HUES6 (cell line): ENCODE measurements at regions not wholly inside any gene's neighbourhood (a gene's known extent, or its start where the extent isn't known, plus 50 kb on each side); places are given as distances from the start of the nearest gene placed in this dataset.

Experiments
- H3K27ac ChIP-seq: 2 replicates; pipeline ENCODE4 v1.7.0; 2013; ENCODE audit warnings: low read depth, mild to moderate bottlenecking, low read length, inconsistent platforms
- H3K27me3 ChIP-seq: 2 replicates; pipeline ENCODE4 v1.6.1; 2013; ENCODE audit warnings: low read length; ENCODE audit not compliant: control insufficient read depth, insufficient read depth
- H3K36me3 ChIP-seq: 2 replicates; pipeline ENCODE4 v1.6.1; 2013; ENCODE audit warnings: low read length; ENCODE audit not compliant: control insufficient read depth, insufficient read depth
- H3K4me1 ChIP-seq: 2 replicates; pipeline ENCODE4 v1.6.1; 2013; ENCODE audit warnings: low read length; ENCODE audit not compliant: control insufficient read depth, insufficient read depth
- H3K4me3 ChIP-seq: 2 replicates; pipeline ENCODE4 v1.5.1; 2013; ENCODE audit warnings: low read depth, low read length
- H3K9ac ChIP-seq: one replicate; pipeline ENCODE4 v1.6.1; 2013; ENCODE audit warnings: mild to moderate bottlenecking, low read length
- H3K9me3 ChIP-seq: 2 replicates; pipeline ENCODE4 v1.6.1; 2013; ENCODE audit warnings: low read depth, low read length; ENCODE audit not compliant: control insufficient read depth, insufficient read depth

DNA sequence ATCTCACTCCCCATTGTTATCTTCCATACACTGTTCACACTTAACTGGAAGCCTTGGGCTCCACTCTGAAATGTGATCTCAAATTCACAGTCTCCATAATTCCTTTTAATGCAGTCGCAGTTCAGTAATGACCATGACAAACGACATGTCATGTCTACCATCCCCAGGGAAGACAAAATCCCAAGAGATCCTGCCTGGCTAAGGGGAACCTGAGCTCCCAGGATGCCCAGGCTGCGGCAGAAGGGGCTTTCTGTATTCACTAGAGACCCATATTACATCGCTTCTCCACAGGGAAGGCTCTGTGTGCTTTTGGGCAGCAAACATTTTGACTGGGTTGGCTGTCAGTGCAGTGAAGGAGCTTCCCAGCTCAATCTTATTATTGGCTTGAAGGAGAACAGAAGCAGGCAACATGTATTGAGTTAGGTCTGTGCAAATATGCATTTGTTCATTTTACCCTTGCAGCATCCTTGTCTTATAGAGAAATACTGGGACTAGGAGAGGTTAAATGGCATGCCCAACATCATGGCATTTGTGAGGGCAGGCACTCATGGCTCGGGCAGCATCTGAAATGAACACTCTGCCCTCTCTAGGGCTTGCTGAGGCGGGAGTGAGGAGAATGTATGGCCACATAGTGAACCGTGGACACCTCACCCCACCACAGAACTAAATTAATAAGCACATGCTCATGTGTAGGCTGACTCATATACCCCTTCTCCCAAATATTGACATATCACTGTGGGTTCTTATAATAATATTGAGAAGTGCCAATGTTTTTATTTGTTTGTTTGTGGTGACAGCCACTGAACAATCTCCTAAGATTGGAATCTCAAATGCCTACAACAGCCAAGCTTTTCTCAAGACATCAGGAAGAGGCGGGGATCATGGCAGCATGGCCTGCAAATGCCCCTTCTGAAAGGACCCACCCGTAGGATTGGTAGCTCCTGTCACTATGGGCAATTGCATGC, 141.6 kb upstream of the FOXB1 start:
- no peaks in the 10 kb centered on the region for H3K36me3 ChIP-seq
- H3K27me3 ChIP-seq = no peaks in the 10 kb centered on the region
- no peak overlapping the region for H3K27ac ChIP-seq
- no peak overlapping the region for H3K9ac ChIP-seq
- H3K4me1 ChIP-seq = no peaks in the 10 kb centered on the region
- no peaks in the 10 kb centered on the region for H3K9me3 ChIP-seq
- no peak overlapping the region for H3K4me3 ChIP-seq

GRCh38 chr15:59847968-59848367, 156.1 kb upstream of the FOXB1 start:
- Histone ChIP-seq H3K9ac (no peak overlapping the region), H3K36me3 (no peaks in the 10 kb centered on the region), H3K27ac (no peak overlapping the region), H3K4me3 (no peak overlapping the region), H3K9me3 (no peaks in the 10 kb centered on the region), H3K27me3 (no peaks in the 10 kb centered on the region), H3K4me1 (no peaks in the 10 kb centered on the region)

- no peak overlapping the region for H3K9ac ChIP-seq
- H3K27ac ChIP-seq = no peak overlapping the region
- H3K9me3 ChIP-seq = no peaks in the 10 kb centered on the region
- H3K36me3 ChIP-seq = no peaks in the 10 kb centered on the region
- H3K4me1 ChIP-seq = no peaks in the 10 kb centered on the region
- no peaks in the 10 kb centered on the region for H3K27me3 ChIP-seq
- H3K4me3 ChIP-seq = no peak overlapping the region
These were observed 156.9 kb upstream of the BNIP2 start for GRCh38 chr15:59845942-59846499.

DNA sequence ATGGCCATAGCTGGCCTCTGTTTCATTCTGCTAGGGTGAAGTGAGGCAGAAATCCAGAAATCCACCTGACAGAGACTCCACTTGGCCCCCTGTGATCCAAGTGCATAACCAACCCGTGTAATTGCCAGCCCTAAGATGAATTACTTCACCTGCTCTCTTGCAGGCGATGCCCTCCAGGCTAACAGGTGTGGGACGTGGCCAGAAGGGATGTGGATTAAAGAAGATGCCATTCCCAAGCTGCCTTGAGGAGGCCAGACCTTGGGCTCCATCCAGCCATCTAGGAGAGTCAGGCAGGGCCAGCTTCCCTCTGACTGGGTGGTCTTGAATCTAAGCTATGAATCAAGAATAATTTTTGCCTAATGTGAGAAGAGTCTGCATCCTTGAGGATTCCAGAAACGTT, 154.5 kb upstream of the BNIP2 start:
- Histone ChIP-seq H3K4me3 (no peak overlapping the region), H3K27me3 (no peaks in the 10 kb centered on the region), H3K4me1 (no peaks in the 10 kb centered on the region), H3K9ac (no peak overlapping the region), H3K9me3 (no peaks in the 10 kb centered on the region), H3K27ac (no peak overlapping the region), H3K36me3 (no peaks in the 10 kb centered on the region)

GRCh38 chr15:59841036-59841435, 151.9 kb upstream of the BNIP2 start:
- Histone ChIP-seq H3K27me3 (no peaks in the 10 kb centered on the region), H3K27ac (no peak overlapping the region), H3K4me3 (no peak overlapping the region), H3K36me3 (no peaks in the 10 kb centered on the region), H3K4me1 (no peaks in the 10 kb centered on the region), H3K9ac (no peak overlapping the region), H3K9me3 (no peaks in the 10 kb centered on the region)

DNA sequence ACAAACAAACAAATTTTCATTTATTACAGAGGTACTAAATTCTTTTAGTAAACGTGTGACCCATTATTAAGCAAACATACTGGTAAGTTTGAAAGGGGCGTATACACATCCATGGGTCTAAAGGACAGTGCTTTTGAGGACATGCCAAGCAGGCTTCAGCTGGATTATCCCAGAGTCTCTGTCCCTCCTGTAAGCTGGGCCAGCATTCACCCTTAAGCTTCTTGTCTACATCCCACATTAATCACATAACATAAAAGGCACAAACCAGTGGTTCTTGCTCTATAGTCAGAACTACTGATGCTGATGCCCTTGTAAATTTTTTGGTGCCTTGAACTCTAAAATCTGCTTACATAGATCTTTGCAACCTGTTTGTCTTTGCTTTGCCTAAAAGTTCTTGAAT, 150.8 kb upstream of the BNIP2 start:
- Histone ChIP-seq H3K9ac (no peak overlapping the region), H3K27me3 (no peaks in the 10 kb centered on the region), H3K27ac (no peak overlapping the region), H3K9me3 (no peaks in the 10 kb centered on the region), H3K4me1 (no peaks in the 10 kb centered on the region), H3K4me3 (no peak overlapping the region), H3K36me3 (no peaks in the 10 kb centered on the region)

GRCh38 chr15:59838900-59839299, 149.8 kb upstream of the BNIP2 start:
- Histone ChIP-seq H3K9me3 (no peaks in the 10 kb centered on the region), H3K27ac (no peak overlapping the region)

GRCh38 chr15:59835776-59836175, 146.7 kb upstream of the BNIP2 start:
- Histone ChIP-seq H3K36me3 (no peaks in the 10 kb centered on the region), H3K27ac (no peak overlapping the region), H3K9me3 (no peaks in the 10 kb centered on the region), H3K27me3 (no peaks in the 10 kb centered on the region), H3K4me3 (no peak overlapping the region), H3K4me1 (no peaks in the 10 kb centered on the region), H3K9ac (no peak overlapping the region)

More at GRCh38 chr15:59838900-59839299, 149.8 kb upstream of the BNIP2 start:
- Histone ChIP-seq H3K36me3 (no peaks in the 10 kb centered on the region), H3K4me3 (no peak overlapping the region), H3K27me3 (no peaks in the 10 kb centered on the region), H3K9ac (no peak overlapping the region), H3K4me1 (no peaks in the 10 kb centered on the region)

GRCh38 chr15:59834528-59834927, 145.4 kb upstream of the BNIP2 start:
- H3K4me3 ChIP-seq = no peak overlapping the region
- H3K27ac ChIP-seq = no peak overlapping the region
- H3K9me3 ChIP-seq = no peaks in the 10 kb centered on the region
- no peaks in the 10 kb centered on the region for H3K36me3 ChIP-seq
- no peaks in the 10 kb centered on the region for H3K27me3 ChIP-seq
- H3K9ac ChIP-seq = no peak overlapping the region
- H3K4me1 ChIP-seq = peaks cover 4% of the 10 kb centered on the region

- Histone ChIP-seq H3K27ac (no peak overlapping the region), H3K27me3 (no peaks in the 10 kb centered on the region), H3K4me1 (peaks cover 4% of the 10 kb centered on the region), H3K9me3 (no peaks in the 10 kb centered on the region), H3K4me3 (no peak overlapping the region), H3K9ac (no peak overlapping the region), H3K36me3 (no peaks in the 10 kb centered on the region)
These were observed 144.2 kb upstream of the BNIP2 start for GRCh38 chr15:59833366-59833765.

DNA sequence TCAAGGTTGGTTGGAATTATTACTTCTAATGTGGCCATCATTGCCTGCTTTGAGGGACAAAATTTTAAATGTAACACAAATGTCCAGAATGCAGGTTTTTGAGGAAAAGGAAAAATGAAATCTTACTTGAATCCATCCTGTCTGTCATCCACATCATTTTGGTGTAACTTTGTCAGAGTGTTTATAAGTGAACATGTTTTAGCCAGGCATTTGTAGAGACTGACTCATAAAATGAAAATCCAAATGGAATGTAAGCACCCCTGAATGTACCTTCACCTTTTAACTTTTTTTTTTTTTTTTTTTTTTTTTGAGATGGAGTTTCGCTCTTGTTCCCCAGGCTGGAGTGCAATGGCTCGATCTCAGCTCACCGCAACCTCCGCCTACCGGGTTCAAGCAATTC, 141.8 kb upstream of the BNIP2 start:
- H3K9ac ChIP-seq = no peak overlapping the region
- H3K36me3 ChIP-seq = no peaks in the 10 kb centered on the region
- H3K9me3 ChIP-seq = no peaks in the 10 kb centered on the region
- peaks cover 4% of the 10 kb centered on the region for H3K4me1 ChIP-seq
- H3K27ac ChIP-seq = no peak overlapping the region
- no peaks in the 10 kb centered on the region for H3K27me3 ChIP-seq
- no peak overlapping the region for H3K4me3 ChIP-seq
